B cell (primary cell): ENCODE measurements at regions not wholly inside any gene's neighbourhood (a gene's known extent, or its start where the extent isn't known, plus 50 kb on each side); places are given as distances from the start of the nearest gene placed in this dataset.

Experiments used
- ATAC-seq: fragments of 200-7000 bp; cut with Tn5 transposase; one replicate; pipeline ENCODE4 v1.10.0; 2021; ENCODE audit warnings: low read depth, mild to moderate bottlenecking, moderate number of reproducible peaks, moderate library complexity
- CTCF ChIA-PET: fragments of 350-600 bp; sonication (Branson Sonifier 250); formaldehyde crosslinking; loops from one replicate; lab custom pipeline; 2021; ENCODE audit warnings: antibody characterized with exemption, inconsistent platforms; lab: Charles Lee
- POLR2A ChIA-PET: fragments of 350-600 bp; sonication (Branson Sonifier 250); formaldehyde crosslinking; loops from one replicate; lab custom pipeline; 2021; ENCODE audit warnings: antibody characterized with exemption; lab: Charles Lee
- DNase-seq: peaks from one replicate; pipeline ENCODE4 v3.0.0; 2013
- H2AFZ ChIP-seq: 2 replicates; pipeline ENCODE4 v1.6.1; 2012; ENCODE audit warnings: mild to moderate bottlenecking, low read depth, low read length; ENCODE audit not compliant: insufficient read depth, poor library complexity, severe bottlenecking
- H3K27ac ChIP-seq, 2 donors: 1 replicate in 1 of 2; 2 replicates in 1 of 2; pipeline ENCODE4 v1.5.1; 2012 to 2013; ENCODE audit warnings: low read length in 2 of 2, mild to moderate bottlenecking in 2 of 2, moderate library complexity in 1 of 2
- H3K27me3 ChIP-seq, 4 experiments: fragments of 200-600 bp in 1 of 4; sonication (generic) in 1 of 4; replicated peaks in 1 of 4; 1 replicate in 2 of 4; 2 replicates in 2 of 4; pipeline versions ENCODE4 v1.6.1 to v1.7.0; 2013 to 2016; ENCODE audit warnings: low read length in 3 of 4, mild to moderate bottlenecking in 2 of 4, mixed read lengths in 1 of 4, moderate library complexity in 1 of 4; ENCODE audit not compliant: insufficient read depth in 4 of 4, control insufficient read depth in 3 of 4; ENCODE audit errors: control extremely low read depth in 1 of 4
- H3K36me3 ChIP-seq, 2 experiments: replicated peaks in 1 of 2; 1 replicate in 1 of 2; 2 replicates in 1 of 2; pipeline versions ENCODE4 v1.6.1 to v1.7.1; 2013; ENCODE audit warnings: low read length in 1 of 2; ENCODE audit not compliant: insufficient read depth in 2 of 2, control insufficient read depth in 1 of 2; ENCODE audit errors: control extremely low read depth in 1 of 2, extremely low read depth in 1 of 2
- H3K4me1 ChIP-seq, 2 donors: fragments of 200-600 bp in 1 of 2; sonication (generic) in 1 of 2; 1 replicate in 1 of 2; 2 replicates in 1 of 2; pipeline versions ENCODE4 v1.5.1 to v1.6.1; 2013 to 2017; ENCODE audit warnings: low read length in 2 of 2; ENCODE audit not compliant: control insufficient read depth in 2 of 2, insufficient read depth in 2 of 2
- H3K4me2 ChIP-seq: replicated peaks from 2 replicates; pipeline ENCODE3; 2012; ENCODE audit warnings: mild to moderate bottlenecking, low read depth, low read length; ENCODE audit not compliant: poor library complexity, severe bottlenecking
- H3K4me3 ChIP-seq, 5 experiments: fragments of 200-600 bp in 1 of 5; sonication (generic) in 1 of 5; 1 replicate in 3 of 5; 2 replicates in 2 of 5; pipeline versions ENCODE4 v1.5.1 to v1.7.0; 2011 to 2016; ENCODE audit warnings: low read length in 4 of 5, mild to moderate bottlenecking in 4 of 5, low read depth in 2 of 5, control low read depth in 1 of 5, moderate library complexity in 1 of 5; ENCODE audit not compliant: insufficient read depth in 1 of 5; ENCODE audit errors: control extremely low read depth in 1 of 5, extremely low read depth in 1 of 5
- H3K79me2 ChIP-seq: fragments of 200-600 bp; sonication (generic); one replicate; pipeline ENCODE4 v1.6.0; 2016; ENCODE audit warnings: low read length; ENCODE audit not compliant: control insufficient read depth, insufficient read depth
- H3K9ac ChIP-seq: fragments of 200-600 bp; sonication (generic); 2 replicates; pipeline ENCODE4 v1.6.1; 2017; ENCODE audit warnings: mild to moderate bottlenecking, low read length, moderate library complexity
- H3K9me3 ChIP-seq, 3 donors: one replicate each; pipeline versions ENCODE4 v1.6.1 to v1.7.1; 2013; ENCODE audit warnings: low read length in 2 of 3; ENCODE audit not compliant: control insufficient read depth in 2 of 3, insufficient read depth in 1 of 3; ENCODE audit errors: control extremely low read depth in 1 of 3
- H4K20me1 ChIP-seq: 2 replicates; pipeline ENCODE4 v1.6.0; 2012; ENCODE audit warnings: mild to moderate bottlenecking, low read length; ENCODE audit not compliant: insufficient read depth, control insufficient read depth, poor library complexity, severe bottlenecking
- H3K27ac Mint-ChIP-seq: one replicate; pipeline ENCODE4 v1.8.0; 2021; ENCODE audit warnings: mixed read lengths
- H3K27me3 Mint-ChIP-seq: one replicate; pipeline ENCODE4 v1.8.0; 2021; ENCODE audit warnings: mixed read lengths
- H3K4me1 Mint-ChIP-seq: one replicate; pipeline ENCODE4 v1.8.0; 2021; ENCODE audit warnings: mixed read lengths
- H3K4me3 Mint-ChIP-seq: one replicate; pipeline ENCODE4 v1.8.0; 2021; ENCODE audit warnings: mixed read lengths
- H3K9me3 Mint-ChIP-seq: one replicate; pipeline ENCODE4 v1.8.0; 2022; ENCODE audit warnings: mixed read lengths; ENCODE audit not compliant: insufficient read depth
- CTCF ChIP-seq: fragments of 200-600 bp; IDR thresholded peaks from one replicate; pipeline ENCODE4 v1.8.0; 2022; ENCODE audit warnings: antibody characterized with exemption, mild to moderate bottlenecking
- EZH2 ChIP-seq: IDR thresholded peaks from 2 replicates; pipeline ENCODE4 v1.6.1; 2012; ENCODE audit warnings: borderline replicate concordance, low read depth, mild to moderate bottlenecking, moderate library complexity, low read length; ENCODE audit not compliant: insufficient read depth, poor library complexity, severe bottlenecking
- WGBS: methylation state at CpG from one replicate; pipeline ENCODE4 v1.1.5; 2013; ENCODE audit warnings: missing lambda C conversion rate; ENCODE audit not compliant: insufficient coverage; 5-methylcytosine and 5-hydroxymethylcytosine counted together
- intact Hi-C: fragments of 100-400 bp; cut with micrococcal nuclease; formaldehyde crosslinking; loops from one replicate; pipeline ENCODE4 v1.10.0; 2022

GRCh38 chr16:82499302-82499701, 127.5 kb upstream of the CDH13 start:
- Mint-ChIP-seq H3K4me1 (no peaks in the 10 kb centered on the region), H3K9me3 (no peaks in the 10 kb centered on the region), H3K27me3 (no peaks in the 10 kb centered on the region), H3K4me3 (no peak overlapping the region), H3K27ac (no peak overlapping the region)
- Histone ChIP-seq H3K79me2 (no peaks in the 10 kb centered on the region), H3K27me3 (no peaks in the 10 kb centered on the region), H3K9ac (no peak overlapping the region), H3K4me2 (no peak overlapping the region), H3K36me3 (no peaks in the 10 kb centered on the region), H4K20me1 (no peaks in the 10 kb centered on the region), H3K4me3 (no peak overlapping the region), H3K27ac (no peak overlapping the region), H3K4me1 (no peaks in the 10 kb centered on the region), H2AFZ (no peak overlapping the region), H3K9me3 (no peaks in the 10 kb centered on the region)
- ATAC-seq (no peak), DNase-seq (no peak)
- intact Hi-C loops: no loop called here
- 89% methylated on average over 4 of the region's 4 CpGs for WGBS
- POLR2A ChIA-PET: no interaction called here
- TF ChIP-seq EZH2 (no peak), CTCF (no peak)
- CTCF ChIA-PET: no interaction called here

GRCh38 chr16:82497139-82497538, 129.6 kb upstream of the CDH13 start:
- Mint-ChIP-seq H3K4me3 (no peak overlapping the region), H3K27ac (no peak overlapping the region), H3K9me3 (no peaks in the 10 kb centered on the region), H3K27me3 (no peaks in the 10 kb centered on the region), H3K4me1 (no peaks in the 10 kb centered on the region)
- no peak overlapping the region for H3K4me2 ChIP-seq
- ChIA-PET CTCF (no interaction called here), POLR2A (no interaction called here)
- intact Hi-C loops: no loop called here
- no peak overlapping the region for H3K4me3 ChIP-seq
- H2AFZ ChIP-seq: no peak overlapping the region
- no peak for ATAC-seq
- no peak overlapping the region for H3K27ac ChIP-seq
- no peaks in the 10 kb centered on the region for H3K9me3 ChIP-seq
- H3K27me3 ChIP-seq: no peaks in the 10 kb centered on the region
- WGBS: 60% methylated on average over 1 of the region's 4 CpGs
- no peaks in the 10 kb centered on the region for H3K79me2 ChIP-seq
- H4K20me1 ChIP-seq: no peaks in the 10 kb centered on the region
- no peak for TF ChIP-seq EZH2
- no peak for TF ChIP-seq CTCF
- H3K9ac ChIP-seq: no peak overlapping the region
- no peaks in the 10 kb centered on the region for H3K4me1 ChIP-seq
- no peaks in the 10 kb centered on the region for H3K36me3 ChIP-seq
- DNase-seq: no peak
